ENCODE measurements at regions not wholly inside any gene's neighbourhood (a gene's known extent, or its start where the extent isn't known, plus 50 kb on each side); places are given as distances from the start of the nearest gene placed in this dataset.

- Histone ChIP-seq H3K79me2 (ENCODE audit: control insufficient read depth, insufficient read depth, low read length) (no peaks in the 10 kb centered on the region), H2AFZ (ENCODE audit: control insufficient read depth, low read depth, low read length) (no peak overlapping the region), H3K36me3 (ENCODE audit: control insufficient read depth in 2 of 2, insufficient read depth in 2 of 2, low read length in 1 of 2) (no peaks in the 10 kb centered on the region), H3K27me3 (replicated peaks in 1 of 2; ENCODE audit: control insufficient read depth in 2 of 2, insufficient read depth in 2 of 2, low read length in 1 of 2) (no peaks in the 10 kb centered on the region), H3K27ac (ENCODE audit: control insufficient read depth, insufficient read depth) (no peak overlapping the region), H3K9ac (ENCODE audit: control insufficient read depth, insufficient read depth, low read length) (no peak overlapping the region), H3K4me1 (ENCODE audit: control insufficient read depth, insufficient read depth, low read length) (no peaks in the 10 kb centered on the region), H3K4me2 (ENCODE audit: control insufficient read depth, insufficient read depth) (no peak overlapping the region), H4K20me1 (ENCODE audit: control insufficient read depth, insufficient read depth) (no peaks in the 10 kb centered on the region), H3K9me3 (replicated peaks; ENCODE audit: control insufficient read depth, insufficient read depth, low read length) (no peaks in the 10 kb centered on the region; the same call in 2 of the 3 replicates), H3K4me3 (no peak overlapping the region)
- ChIA-PET POLR2A (no interaction called here), SMC1A (ENCODE audit: uncharacterized antibody, unreplicated experiment) (no interaction called here), RAD21 (ENCODE audit: unreplicated experiment) (no interaction called here), CTCF (no interaction called here)
- DNase-seq (ENCODE audit: low read depth, low spot score) (no peak), FAIRE-seq (no peak), ATAC-seq (no peak)
- intact Hi-C loops (cut with micrococcal nuclease; ENCODE audit: unreplicated experiment), result no loop called here
- in situ Hi-C loops (cut with MboI), result no loop called here
- TF ChIP-seq SMAD5 (IDR thresholded peaks at IDR 0.05; ENCODE audit: low read depth) (no peak), HSF1 (IDR thresholded peaks at IDR 0.05; ENCODE audit: low read depth, low read length) (no peak), YY1 (IDR thresholded peaks at IDR 0.05; ENCODE audit: low read depth, low read length) (no peak), MTA2 (IDR thresholded peaks at IDR 0.05; ENCODE audit: low read depth) (no peak), ZNF24 (IDR thresholded peaks at IDR 0.05) (no peak), SRF (IDR thresholded peaks at IDR 0.05; ENCODE audit: low read depth in 2 of 2, low read length in 2 of 2) (no peak), CHD4 (IDR thresholded peaks at IDR 0.05) (no peak), TAF1 (IDR thresholded peaks at IDR 0.05; ENCODE audit: borderline replicate concordance, low read depth, low read length) (no peak), RBBP5 (conservative IDR thresholded peaks at IDR 0.05) (no peak), SUPT20H (IDR thresholded peaks at IDR 0.05; ENCODE audit: borderline replicate concordance, control insufficient read depth, low read depth, low read length) (no peak), CREB1 (IDR thresholded peaks at IDR 0.05; ENCODE audit: low read depth) (no peak), ASH2L (IDR thresholded peaks at IDR 0.05; ENCODE audit: borderline replicate concordance, low read depth) (no peak), FOS (IDR thresholded peaks at IDR 0.05; ENCODE audit: borderline replicate concordance, extremely low read depth, insufficient read length) (no peak), EGR1 (IDR thresholded peaks at IDR 0.05; ENCODE audit: borderline replicate concordance in 1 of 2, low read depth in 2 of 2, low read length in 2 of 2) (no peak), ZBED1 (IDR thresholded peaks at IDR 0.05; ENCODE audit: borderline replicate concordance) (no peak), NFIC (IDR thresholded peaks at IDR 0.05; ENCODE audit: low read depth, low read length) (no peak), ZNF592 (IDR thresholded peaks at IDR 0.05) (no peak), MAX (IDR thresholded peaks at IDR 0.05; ENCODE audit: low read depth, low read length) (no peak), NR2C2 (IDR thresholded peaks at IDR 0.05; ENCODE audit: borderline replicate concordance, control insufficient read depth, insufficient read length, low read depth) (no peak)
- BruUV-seq (replicated peaks), result no TSS peak
- 18% methylated on average over 4 of the region's 4 CpGs for WGBS (ENCODE audit: insufficient coverage, insufficient replicate concordance, low lambda C conversion rate, missing lambda C conversion rate)
Measured at GRCh38 chr13:111950697-111951096, 116.3 kb upstream of the SOX1 start.

Measured in GM12878 (cell line).